ENCODE measurements at regions not wholly inside any gene's neighbourhood (a gene's known extent, or its start where the extent isn't known, plus 50 kb on each side); places are given as distances from the start of the nearest gene placed in this dataset.

GRCh38 chr17:21528031-21528695 lies 152.0 kb downstream of the KCNJ12 start:
- H3K27me3 Mint-ChIP-seq (ENCODE audit: low read depth in 3 of 3): peaks cover 1 to 4% (median 1%) of the 10 kb centered on the region in 3 donors
- H3K4me1 Mint-ChIP-seq: peaks cover 15 to 17% of the 10 kb centered on the region in 2 donors

GRCh38 chr17:21530311-21530710 lies 154.2 kb downstream of the KCNJ12 start:
- Mint-ChIP-seq H3K4me1 (peaks cover 29% of the 10 kb centered on the region in 2 donors), H3K27ac (no peak overlapping the region), H3K27me3 (ENCODE audit: low read depth in 3 of 3) (peaks cover 0 to 6% (median 1%) of the 10 kb centered on the region in 3 donors), H3K36me3 (peaks cover 6% of the 10 kb centered on the region in 3 donors), H3K9me3 (no peaks in the 10 kb centered on the region), H3K4me3 (no peak overlapping the region)
- DNase-seq: no peak

More at GRCh38 chr17:21528031-21528695, 152.0 kb downstream of the KCNJ12 start:
- no peak for DNase-seq
- Mint-ChIP-seq H3K36me3 (no peaks in the 10 kb centered on the region), H3K27ac (no peak overlapping the region), H3K9me3 (no peaks in the 10 kb centered on the region), H3K4me3 (no peak overlapping the region)

GRCh38 chr17:21530841-21531240 lies 154.7 kb downstream of the KCNJ12 start:
- Mint-ChIP-seq H3K36me3 (peaks cover 8 to 10% (median 8%) of the 10 kb centered on the region in 3 donors), H3K27ac (no peak overlapping the region), H3K9me3 (peaks cover 0 to under 1% (median 0%) of the 10 kb centered on the region in 6 donors), H3K4me1 (peaks cover 29 to 32% of the 10 kb centered on the region in 2 donors), H3K27me3 (ENCODE audit: low read depth in 3 of 3) (peaks cover 0 to 6% (median under 1%) of the 10 kb centered on the region in 3 donors), H3K4me3 (no peak overlapping the region)
- no peak for DNase-seq

DNA sequence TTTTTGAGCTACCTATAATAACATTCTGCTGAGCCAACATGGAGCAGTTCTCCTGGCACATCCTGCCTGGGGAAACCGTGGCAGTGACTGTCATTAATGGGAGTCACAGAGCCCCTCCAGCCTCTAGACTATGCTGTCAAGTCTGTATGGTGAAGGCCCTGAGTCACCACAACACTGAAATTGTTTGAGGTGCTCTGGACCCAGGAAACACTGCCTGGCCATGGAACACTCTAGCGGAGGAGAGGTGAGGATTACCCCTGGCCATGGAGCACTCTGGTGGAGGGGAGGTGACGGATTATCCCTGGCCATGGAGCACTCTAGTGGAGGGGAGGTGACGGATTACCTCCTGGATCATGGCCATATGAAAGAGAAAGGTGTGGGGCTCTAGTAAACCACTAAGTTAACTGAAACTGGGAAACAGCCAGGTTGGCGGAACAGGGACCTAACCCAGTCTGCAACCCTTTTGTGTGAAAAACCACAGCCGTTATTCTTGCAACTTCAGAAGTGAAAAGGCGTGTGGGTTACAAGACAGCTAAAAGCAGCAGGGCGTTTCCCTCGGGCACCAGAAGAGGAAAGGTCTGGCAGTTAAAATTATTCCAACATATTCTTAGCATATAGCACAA lies 156.7 kb downstream of the KCNJ12 start:
- peak overlapping the region in 4 of 6 donors; percentile 4 to 74 (median 58) for H3K27ac Mint-ChIP-seq
- peaks cover 2 to 14% (median 7%) of the 10 kb centered on the region in 6 donors for H3K9me3 Mint-ChIP-seq
- H3K4me3 Mint-ChIP-seq: peak overlapping the region; percentile 67 to 81 (median 71)
- H3K4me1 Mint-ChIP-seq: peaks cover 29 to 32% of the 10 kb centered on the region in 2 donors
- peaks cover 13 to 26% (median 21%) of the 10 kb centered on the region in 3 donors for H3K36me3 Mint-ChIP-seq
- DNase-seq: peak; percentile 17 to 23 (median 18)
- H3K27me3 Mint-ChIP-seq (ENCODE audit: low read depth in 3 of 3): peaks cover 0 to 8% (median 0%) of the 10 kb centered on the region in 3 donors

DNA sequence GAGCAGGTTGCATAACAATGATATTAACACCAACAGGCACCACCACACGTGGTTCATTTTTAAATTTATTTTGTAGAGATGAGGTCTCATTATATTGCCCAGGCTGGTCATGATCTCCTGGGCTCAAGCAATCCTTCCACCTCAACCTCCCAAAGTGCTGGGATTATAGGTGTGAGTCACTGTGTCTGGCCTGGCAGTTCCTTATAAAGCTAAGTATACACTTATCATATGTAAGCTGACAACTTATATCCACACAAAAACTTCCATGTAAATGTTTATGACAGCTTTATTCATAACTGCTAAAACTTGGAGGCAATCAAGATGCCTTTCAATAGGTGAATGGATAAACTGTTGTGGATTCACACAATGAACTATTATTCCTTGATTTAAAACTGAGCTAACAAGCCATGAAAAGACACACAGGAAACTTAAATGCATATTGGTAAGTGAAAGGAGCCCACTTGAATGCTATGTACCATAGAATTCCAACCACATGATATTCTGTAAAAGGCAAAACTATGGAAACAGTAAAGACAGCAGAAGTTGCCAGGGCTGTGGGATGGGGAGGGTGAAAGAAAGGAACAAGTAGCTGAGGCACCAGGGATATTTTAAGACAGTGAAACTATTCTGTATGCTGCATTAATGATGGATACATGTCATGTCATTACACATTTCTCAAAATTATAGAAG lies 156.5 kb upstream of the KCNJ18 start:
- H3K27ac Mint-ChIP-seq: no peak overlapping the region
- H3K4me3 Mint-ChIP-seq: no peak overlapping the region
- DNase-seq: no peak
- H3K4me1 Mint-ChIP-seq: peaks cover 29 to 32% of the 10 kb centered on the region in 2 donors
- peaks cover 13 to 30% (median 29%) of the 10 kb centered on the region in 3 donors for H3K36me3 Mint-ChIP-seq
- H3K9me3 Mint-ChIP-seq: peaks cover 2 to 14% (median 7%) of the 10 kb centered on the region in 6 donors
- H3K27me3 Mint-ChIP-seq (ENCODE audit: low read depth in 3 of 3): peaks cover 0 to 6% (median 0%) of the 10 kb centered on the region in 3 donors

- H3K27ac Mint-ChIP-seq: no peak overlapping the region
- peaks cover 16 to 30% (median 29%) of the 10 kb centered on the region in 3 donors for H3K36me3 Mint-ChIP-seq
- H3K27me3 Mint-ChIP-seq (ENCODE audit: low read depth in 3 of 3): peaks cover 0 to 6% (median 0%) of the 10 kb centered on the region in 3 donors
- peaks cover 2 to 14% (median 7%) of the 10 kb centered on the region in 6 donors for H3K9me3 Mint-ChIP-seq
- peaks cover 20 to 25% of the 10 kb centered on the region in 2 donors for H3K4me1 Mint-ChIP-seq
- H3K4me3 Mint-ChIP-seq: no peak overlapping the region
- no peak for DNase-seq
Measured at GRCh38 chr17:21537302-21537701, 155.0 kb upstream of the KCNJ18 start.

DNA sequence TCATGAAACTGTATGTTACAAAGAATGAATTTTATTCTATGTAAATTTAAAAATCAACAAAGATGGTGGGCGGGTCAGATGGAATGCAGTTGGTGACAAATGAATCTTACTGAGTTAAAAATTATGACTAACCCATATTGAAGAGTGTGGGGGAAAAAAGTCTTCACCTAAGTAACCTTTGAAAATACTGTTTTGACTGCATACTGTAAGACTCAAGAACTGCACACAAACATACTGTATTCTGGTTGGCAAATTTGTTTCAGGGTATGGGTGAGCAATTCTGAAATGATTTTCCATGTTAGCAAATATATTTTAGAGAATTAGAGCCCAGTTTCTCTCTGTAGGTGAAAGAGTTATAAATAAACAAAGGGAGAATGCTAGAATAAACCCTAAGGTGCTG lies 153.7 kb upstream of the KCNJ18 start:
- H3K4me1 Mint-ChIP-seq: peaks cover 7 to 12% of the 10 kb centered on the region in 2 donors
- peaks cover 2 to 14% (median 7%) of the 10 kb centered on the region in 6 donors for H3K9me3 Mint-ChIP-seq
- DNase-seq: no peak
- peaks cover 0 to 4% (median 0%) of the 10 kb centered on the region in 3 donors for H3K27me3 Mint-ChIP-seq (ENCODE audit: low read depth in 3 of 3)
- peaks cover 16 to 37% (median 30%) of the 10 kb centered on the region in 3 donors for H3K36me3 Mint-ChIP-seq
- H3K4me3 Mint-ChIP-seq: no peak overlapping the region
- H3K27ac Mint-ChIP-seq: no peak overlapping the region

DNA sequence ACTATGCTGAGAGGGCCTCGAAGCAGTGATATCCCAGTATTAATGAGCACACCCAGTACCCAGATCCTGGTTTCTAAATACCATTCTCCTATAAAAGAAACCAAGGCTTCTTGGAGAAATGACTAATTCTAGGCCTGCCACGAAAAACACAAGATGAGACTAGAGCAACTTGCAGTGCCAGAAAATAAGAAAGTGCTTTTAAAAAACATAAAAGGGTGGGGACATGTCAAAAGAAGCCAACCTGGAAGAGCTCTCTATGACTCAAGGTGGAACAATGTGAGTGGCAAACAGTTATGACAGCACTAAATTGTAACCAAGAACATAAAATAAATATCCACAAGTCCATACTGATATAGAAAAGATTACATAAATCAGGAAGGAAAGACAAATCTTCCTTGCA lies 153.2 kb upstream of the KCNJ18 start:
- Mint-ChIP-seq H3K36me3 (peaks cover 16 to 40% (median 30%) of the 10 kb centered on the region in 3 donors), H3K27me3 (ENCODE audit: low read depth in 3 of 3) (peaks cover 0 to 4% (median 0%) of the 10 kb centered on the region in 3 donors), H3K27ac (no peak overlapping the region), H3K9me3 (peaks cover 2 to 14% (median 7%) of the 10 kb centered on the region in 6 donors), H3K4me1 (peaks cover 1 to 7% of the 10 kb centered on the region in 2 donors), H3K4me3 (no peak overlapping the region)
- no peak for DNase-seq

- H3K27me3 Mint-ChIP-seq (ENCODE audit: low read depth in 3 of 3): peaks cover 0 to 3% (median 0%) of the 10 kb centered on the region in 3 donors
- H3K36me3 Mint-ChIP-seq: peaks cover 8 to 37% (median 26%) of the 10 kb centered on the region in 3 donors
Measured at GRCh38 chr17:21540502-21540901, 151.8 kb upstream of the KCNJ18 start.

DNA sequence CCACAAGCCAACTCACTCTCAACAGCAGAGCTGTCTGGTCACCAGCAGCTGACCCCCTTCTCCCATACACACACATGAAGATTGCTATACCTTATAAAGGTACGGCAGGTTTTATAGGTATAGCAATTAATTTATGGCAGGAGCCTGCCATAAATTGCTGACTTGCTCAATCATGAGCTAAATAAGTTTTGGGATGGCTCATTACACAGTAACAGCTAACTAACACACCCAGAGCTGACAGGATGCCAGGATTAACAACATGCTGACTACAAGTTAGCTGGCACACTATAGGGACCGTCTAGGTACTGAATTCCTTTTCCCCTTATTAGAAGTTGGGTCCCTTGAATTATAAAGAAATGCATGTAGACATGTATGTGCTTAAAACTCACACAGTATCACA lies 150.3 kb upstream of the KCNJ18 start:
- no peaks in the 10 kb centered on the region for H3K4me1 Mint-ChIP-seq
- H3K27me3 Mint-ChIP-seq (ENCODE audit: low read depth in 3 of 3): peaks cover 0 to 2% (median 0%) of the 10 kb centered on the region in 3 donors
- peaks cover 3 to 24% (median 23%) of the 10 kb centered on the region in 3 donors for H3K36me3 Mint-ChIP-seq

More at GRCh38 chr17:21540502-21540901, 151.8 kb upstream of the KCNJ18 start:
- H3K9me3 Mint-ChIP-seq: peaks cover 2 to 14% (median 7%) of the 10 kb centered on the region in 6 donors
- no peak overlapping the region for H3K27ac Mint-ChIP-seq
- H3K4me1 Mint-ChIP-seq: peaks cover 0 to under 1% of the 10 kb centered on the region in 2 donors
- no peak overlapping the region for H3K4me3 Mint-ChIP-seq
- no peak for DNase-seq

DNA sequence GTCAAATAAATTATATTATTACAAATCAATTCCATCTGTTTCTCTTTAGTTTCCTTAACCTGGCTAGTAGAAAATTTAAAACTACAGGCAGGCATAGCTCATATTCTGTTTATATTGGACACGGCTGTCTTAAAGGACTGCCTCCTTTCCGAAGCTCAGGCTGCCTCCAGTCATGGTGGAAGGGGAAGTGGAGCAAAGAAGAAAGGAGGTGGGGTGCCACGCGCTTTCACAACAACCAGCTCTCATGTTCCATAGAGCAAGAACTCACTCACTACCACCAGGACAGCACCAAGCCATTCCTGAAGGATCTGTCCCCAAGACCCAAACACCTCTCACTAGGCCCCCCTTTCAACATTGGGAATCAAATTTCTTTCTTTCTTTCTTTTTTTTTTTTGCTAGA lies 149.3 kb upstream of the KCNJ18 start:
- no peak for DNase-seq
- H3K4me1 Mint-ChIP-seq: no peaks in the 10 kb centered on the region
- H3K36me3 Mint-ChIP-seq: peaks cover 3 to 18% (median 16%) of the 10 kb centered on the region in 3 donors
- no peaks in the 10 kb centered on the region for H3K9me3 Mint-ChIP-seq
- no peak overlapping the region for H3K27ac Mint-ChIP-seq
- H3K4me3 Mint-ChIP-seq: no peak overlapping the region
- peaks cover 0 to 2% (median under 1%) of the 10 kb centered on the region in 3 donors for H3K27me3 Mint-ChIP-seq (ENCODE audit: low read depth in 3 of 3)

More for the DNA sequence above, 150.3 kb upstream of the KCNJ18 start:
- H3K4me3 Mint-ChIP-seq: no peak overlapping the region
- no peak for DNase-seq
- no peak overlapping the region for H3K27ac Mint-ChIP-seq
- peaks cover 0 to 6% (median 3%) of the 10 kb centered on the region in 6 donors for H3K9me3 Mint-ChIP-seq

DNA sequence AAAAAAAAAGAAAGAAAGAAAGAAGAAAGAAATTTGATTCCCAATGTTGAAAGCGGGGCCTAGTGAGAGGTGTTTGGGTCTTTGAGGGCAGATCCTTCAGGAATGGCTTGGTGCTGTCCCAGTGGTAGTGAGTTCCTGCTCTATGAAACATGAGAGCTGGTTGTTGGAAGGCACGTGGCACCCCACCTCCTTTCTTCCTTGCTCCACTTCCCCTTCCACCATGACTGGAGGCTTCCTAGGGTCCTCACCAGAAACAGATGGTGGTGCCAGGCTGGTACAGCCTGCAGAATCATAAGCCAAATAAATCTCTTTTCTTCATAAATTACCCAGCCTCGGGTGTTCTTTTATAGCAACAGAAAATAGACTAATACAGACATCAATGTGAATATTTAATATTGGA lies 147.3 kb upstream of the KCNJ18 start:
- no peak for DNase-seq
- no peak overlapping the region for H3K27ac Mint-ChIP-seq
- peaks cover 3 to 15% (median 11%) of the 10 kb centered on the region in 3 donors for H3K36me3 Mint-ChIP-seq
- no peak overlapping the region for H3K4me3 Mint-ChIP-seq
- H3K9me3 Mint-ChIP-seq: no peaks in the 10 kb centered on the region
- H3K27me3 Mint-ChIP-seq (ENCODE audit: low read depth in 3 of 3): peaks cover 0 to 3% (median 2%) of the 10 kb centered on the region in 3 donors
- H3K4me1 Mint-ChIP-seq: peaks cover 6 to 16% of the 10 kb centered on the region in 2 donors

GRCh38 chr17:21548236-21548635 lies 144.1 kb upstream of the KCNJ18 start:
- DNase-seq: no peak
- peaks cover 0 to 12% (median 3%) of the 10 kb centered on the region in 3 donors for H3K27me3 Mint-ChIP-seq (ENCODE audit: low read depth in 3 of 3)
- H3K9me3 Mint-ChIP-seq: peaks cover 0 to 1% (median 0%) of the 10 kb centered on the region in 6 donors
- H3K4me1 Mint-ChIP-seq: peaks cover 14 to 35% of the 10 kb centered on the region in 2 donors
- H3K27ac Mint-ChIP-seq: no peak overlapping the region
- no peak overlapping the region for H3K4me3 Mint-ChIP-seq
- H3K36me3 Mint-ChIP-seq: peaks cover 0 to 11% (median 10%) of the 10 kb centered on the region in 3 donors

All from immature natural killer cell (primary cell).